Mesendoderm (in vitro differentiated cells): ENCODE measurements at regions not wholly inside any gene's neighbourhood (a gene's known extent, or its start where the extent isn't known, plus 50 kb on each side); places are given as distances from the start of the nearest gene placed in this dataset.

ENCODE experiments used
- DNase-seq: peaks from one replicate; pipeline ENCODE4 v3.0.0; 2013
- H2AK5ac ChIP-seq: 2 replicates; pipeline ENCODE4 v1.6.1; 2013; ENCODE audit warnings: low read length, inconsistent platforms
- H2BK120ac ChIP-seq: 2 replicates; pipeline ENCODE4 v1.6.1; 2013; ENCODE audit warnings: low read depth, mild to moderate bottlenecking, low read length, moderate library complexity, mixed read lengths
- H2BK15ac ChIP-seq: replicated peaks from 2 replicates; pipeline ENCODE4 v1.6.1; 2013; ENCODE audit warnings: low read depth, mild to moderate bottlenecking, moderate library complexity
- H2BK5ac ChIP-seq: 2 replicates; pipeline ENCODE4 v1.6.1; 2013; ENCODE audit warnings: low read length, inconsistent platforms
- H3K18ac ChIP-seq: 2 replicates; pipeline ENCODE4 v1.6.1; 2013; ENCODE audit warnings: mild to moderate bottlenecking, low read length, mixed read lengths
- H3K23ac ChIP-seq: one replicate; pipeline ENCODE4 v1.6.1; 2013; ENCODE audit warnings: low read length
- H3K27ac ChIP-seq: 2 replicates; pipeline ENCODE4 v1.5.1; 2013; ENCODE audit warnings: low read depth, mild to moderate bottlenecking, inconsistent platforms, low read length, moderate library complexity
- H3K27me3 ChIP-seq: 2 replicates; pipeline ENCODE4 v1.6.1; 2013; ENCODE audit warnings: low read length, control low read depth, mild to moderate bottlenecking, inconsistent platforms; ENCODE audit not compliant: insufficient read depth, poor library complexity
- H3K36me3 ChIP-seq: 2 replicates; pipeline ENCODE4 v1.6.1; 2013; ENCODE audit warnings: low read length, inconsistent platforms; ENCODE audit not compliant: control insufficient read depth, insufficient read depth
- H3K4ac ChIP-seq: one replicate; pipeline ENCODE4 v1.6.1; 2013; ENCODE audit warnings: low read depth, mild to moderate bottlenecking, low read length, moderate library complexity
- H3K4me1 ChIP-seq: 2 replicates; pipeline ENCODE4 v1.6.1; 2013; ENCODE audit warnings: low read depth, low read length, inconsistent platforms; ENCODE audit not compliant: control insufficient read depth
- H3K4me2 ChIP-seq: 2 replicates; pipeline ENCODE4 v1.6.1; 2013; ENCODE audit warnings: low read length
- H3K4me3 ChIP-seq: 2 replicates; pipeline ENCODE4 v1.5.1; 2013; ENCODE audit warnings: mild to moderate bottlenecking, low read length
- H3K56ac ChIP-seq: one replicate; pipeline ENCODE4 v1.6.1; 2013; ENCODE audit warnings: low read length
- H3K79me1 ChIP-seq: 2 replicates; pipeline ENCODE4 v1.6.1; 2013; ENCODE audit warnings: low read length, inconsistent platforms
- H3K79me2 ChIP-seq: 2 replicates; pipeline ENCODE4 v1.6.1; 2013; ENCODE audit warnings: mild to moderate bottlenecking, low read length; ENCODE audit not compliant: control insufficient read depth, insufficient read depth
- H3K9ac ChIP-seq: 2 replicates; pipeline ENCODE4 v1.6.1; 2013; ENCODE audit warnings: low read length, inconsistent platforms
- H4K5ac ChIP-seq: one replicate; pipeline ENCODE4 v1.6.1; 2013; ENCODE audit warnings: low read length
- H4K8ac ChIP-seq: one replicate; pipeline ENCODE4 v1.6.1; 2013; ENCODE audit warnings: low read depth, mild to moderate bottlenecking, control low read depth, low read length, moderate library complexity
- WGBS: extraction: QIAGEN DNeasy Blood & Tissue Kit; methylation state at CpG from one replicate; pipeline ENCODE4 v1.1.7; 2013; ENCODE audit warnings: low lambda C conversion rate, missing lambda C conversion rate; ENCODE audit not compliant: insufficient coverage; ENCODE audit errors: extremely low coverage; 5-methylcytosine and 5-hydroxymethylcytosine counted together

GRCh38 chr2:142722086-142722485, 155.4 kb upstream of the KYNU start:
- no peak overlapping the region for H4K5ac ChIP-seq

GRCh38 chr2:142721015-142721414, 156.4 kb upstream of the KYNU start:
- H3K56ac ChIP-seq: no peak overlapping the region
- no peak overlapping the region for H2BK5ac ChIP-seq
- no peak overlapping the region for H3K4me2 ChIP-seq
- H4K5ac ChIP-seq: no peak overlapping the region
- no peak overlapping the region for H2BK120ac ChIP-seq
- no peak overlapping the region for H2BK15ac ChIP-seq
- H3K27me3 ChIP-seq: no peaks in the 10 kb centered on the region
- H3K4ac ChIP-seq: no peak overlapping the region
- no peak overlapping the region for H3K9ac ChIP-seq
- no CpG with 5 or more reads among the region's 2 CpGs for WGBS
- no peak overlapping the region for H3K27ac ChIP-seq
- no peak overlapping the region for H3K18ac ChIP-seq
- no peak overlapping the region for H4K8ac ChIP-seq
- no peaks in the 10 kb centered on the region for H3K4me1 ChIP-seq
- H3K79me1 ChIP-seq: no peaks in the 10 kb centered on the region
- H3K23ac ChIP-seq: no peak overlapping the region
- no peak for DNase-seq
- H2AK5ac ChIP-seq: no peak overlapping the region
- no peaks in the 10 kb centered on the region for H3K79me2 ChIP-seq
- no peaks in the 10 kb centered on the region for H3K36me3 ChIP-seq
- no peak overlapping the region for H3K4me3 ChIP-seq

More at GRCh38 chr2:142722086-142722485, 155.4 kb upstream of the KYNU start:
- no peak for DNase-seq
- no peak overlapping the region for H3K56ac ChIP-seq
- H3K4me3 ChIP-seq: no peak overlapping the region
- no peak overlapping the region for H3K4me2 ChIP-seq
- H2AK5ac ChIP-seq: no peak overlapping the region
- no CpG with 5 or more reads among the region's 1 CpG for WGBS
- H2BK15ac ChIP-seq: no peak overlapping the region
- H3K36me3 ChIP-seq: no peaks in the 10 kb centered on the region
- no peak overlapping the region for H3K4ac ChIP-seq
- no peak overlapping the region for H2BK5ac ChIP-seq
- H3K79me2 ChIP-seq: no peaks in the 10 kb centered on the region
- no peak overlapping the region for H3K18ac ChIP-seq
- H3K9ac ChIP-seq: no peak overlapping the region
- no peaks in the 10 kb centered on the region for H3K79me1 ChIP-seq
- no peaks in the 10 kb centered on the region for H3K27me3 ChIP-seq
- no peak overlapping the region for H3K27ac ChIP-seq
- H2BK120ac ChIP-seq: no peak overlapping the region
- no peaks in the 10 kb centered on the region for H3K4me1 ChIP-seq
- no peak overlapping the region for H3K23ac ChIP-seq
- no peak overlapping the region for H4K8ac ChIP-seq

DNA sequence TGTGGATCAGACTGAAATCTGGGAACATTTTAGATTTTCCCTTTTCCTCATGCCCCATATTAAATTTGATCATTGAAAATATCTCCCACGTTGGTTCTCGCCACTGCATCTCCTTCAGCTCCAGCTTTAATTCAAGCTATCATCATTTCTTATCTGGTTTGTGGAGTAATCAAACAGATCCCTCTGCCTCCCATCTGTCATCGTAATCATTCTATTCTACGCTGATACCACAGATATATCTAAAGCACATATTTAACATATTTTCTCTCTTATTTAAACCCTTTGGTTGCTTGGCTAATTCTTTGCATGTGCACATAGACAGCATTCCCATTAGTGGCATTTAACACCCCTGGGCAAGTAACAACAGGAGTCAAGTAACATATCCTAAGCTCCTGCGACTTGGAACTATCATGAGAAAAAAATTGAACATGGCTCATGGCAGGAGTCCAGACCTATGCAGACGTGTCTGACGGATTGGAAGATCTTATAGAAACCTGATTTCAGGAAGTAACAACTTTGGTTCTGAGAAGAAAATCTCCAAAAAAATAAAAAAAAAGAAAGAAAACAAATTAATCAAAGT, 158.8 kb upstream of the KYNU start:
- no peak overlapping the region for H3K9ac ChIP-seq
- H3K36me3 ChIP-seq: no peaks in the 10 kb centered on the region
- DNase-seq: no peak
- H2BK15ac ChIP-seq: no peak overlapping the region
- H2AK5ac ChIP-seq: no peak overlapping the region
- no peak overlapping the region for H2BK120ac ChIP-seq
- H4K5ac ChIP-seq: no peak overlapping the region
- no peak overlapping the region for H2BK5ac ChIP-seq
- no peaks in the 10 kb centered on the region for H3K79me1 ChIP-seq
- no peak overlapping the region for H3K4me2 ChIP-seq
- H3K4me1 ChIP-seq: no peaks in the 10 kb centered on the region
- H3K23ac ChIP-seq: no peak overlapping the region
- WGBS: no CpG with 5 or more reads among the region's 7 CpGs
- no peak overlapping the region for H4K8ac ChIP-seq
- H3K4ac ChIP-seq: no peak overlapping the region
- H3K27ac ChIP-seq: no peak overlapping the region
- no peak overlapping the region for H3K18ac ChIP-seq
- H3K56ac ChIP-seq: no peak overlapping the region
- no peak overlapping the region for H3K4me3 ChIP-seq
- H3K79me2 ChIP-seq: no peaks in the 10 kb centered on the region
- no peaks in the 10 kb centered on the region for H3K27me3 ChIP-seq

DNA sequence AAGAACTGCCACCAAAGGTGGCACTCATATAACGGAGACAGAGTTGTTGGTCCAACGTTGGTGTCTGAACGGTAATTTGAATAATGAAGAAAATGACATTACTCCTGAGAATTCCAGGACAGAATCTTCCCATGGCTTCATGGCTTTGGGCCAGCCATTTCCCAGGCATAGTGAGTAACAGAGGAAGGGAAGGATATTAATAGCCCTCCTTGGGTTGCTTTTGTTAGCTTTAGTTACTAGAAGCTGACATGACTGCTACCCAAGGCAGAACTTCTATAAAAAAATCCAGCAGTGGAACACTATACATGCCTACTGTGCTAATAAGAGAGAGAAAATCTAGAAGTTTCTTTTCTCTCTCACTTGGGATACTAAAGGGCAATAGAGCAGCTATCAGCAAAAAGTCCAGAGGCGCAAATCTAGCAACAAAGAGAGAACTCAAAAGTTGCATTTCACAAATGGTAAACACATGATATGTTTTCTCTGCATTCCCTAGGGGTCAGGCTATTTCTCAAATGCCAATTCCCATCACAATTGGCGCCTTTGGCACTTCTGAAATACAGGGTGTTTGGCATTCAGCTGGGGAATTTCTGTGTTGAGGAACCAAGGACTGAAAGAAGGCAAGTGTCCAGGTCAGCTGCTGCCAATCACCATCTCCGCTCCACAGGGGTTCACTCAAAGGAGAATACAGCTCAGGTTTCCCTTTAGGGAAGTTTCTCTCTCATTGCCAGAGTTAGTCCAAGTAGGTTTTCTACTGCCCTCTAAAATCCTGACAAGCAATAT, 160.8 kb upstream of the KYNU start:
- Histone ChIP-seq H3K27ac (no peak overlapping the region), H3K23ac (no peak overlapping the region), H2BK120ac (no peak overlapping the region), H3K79me1 (no peaks in the 10 kb centered on the region), H3K27me3 (no peaks in the 10 kb centered on the region), H3K4me2 (no peak overlapping the region), H3K9ac (no peak overlapping the region), H3K79me2 (no peaks in the 10 kb centered on the region), H2BK15ac (no peak overlapping the region), H3K4ac (no peak overlapping the region), H4K8ac (no peak overlapping the region), H3K36me3 (no peaks in the 10 kb centered on the region), H2AK5ac (no peak overlapping the region), H4K5ac (no peak overlapping the region), H3K56ac (no peak overlapping the region), H3K4me1 (no peaks in the 10 kb centered on the region), H3K4me3 (no peak overlapping the region), H2BK5ac (no peak overlapping the region), H3K18ac (no peak overlapping the region)
- no CpG with 5 or more reads among the region's 6 CpGs for WGBS
- peak; percentile 39 for DNase-seq

DNA sequence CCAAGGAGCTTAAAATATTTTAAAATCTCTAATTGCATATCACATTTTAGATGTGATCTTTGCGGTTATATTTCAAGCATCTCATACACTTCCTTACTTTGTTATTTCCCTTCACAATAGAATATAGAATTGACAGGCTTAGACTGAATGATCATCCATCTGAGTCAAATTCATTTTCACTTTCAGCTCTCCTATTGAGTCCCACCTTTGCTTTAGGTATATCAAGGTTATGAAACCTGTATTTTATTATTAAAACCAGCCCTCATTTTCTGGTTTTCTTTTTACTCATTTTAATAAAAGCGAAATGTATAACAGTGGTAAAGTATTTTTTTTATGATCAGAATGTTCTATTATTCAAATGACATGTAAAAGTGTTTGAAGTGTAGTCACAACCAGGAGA, 162.9 kb upstream of the KYNU start:
- Histone ChIP-seq H2BK15ac (no peak overlapping the region), H3K9ac (no peak overlapping the region), H3K27ac (no peak overlapping the region), H3K56ac (no peak overlapping the region), H3K23ac (no peak overlapping the region), H2AK5ac (no peak overlapping the region), H3K4me3 (no peak overlapping the region), H3K4ac (no peak overlapping the region), H2BK120ac (no peak overlapping the region), H4K5ac (no peak overlapping the region), H3K18ac (no peak overlapping the region), H3K79me1 (no peaks in the 10 kb centered on the region), H3K27me3 (no peaks in the 10 kb centered on the region), H2BK5ac (no peak overlapping the region), H3K4me1 (no peaks in the 10 kb centered on the region), H3K4me2 (no peak overlapping the region), H4K8ac (no peak overlapping the region), H3K36me3 (no peaks in the 10 kb centered on the region), H3K79me2 (no peaks in the 10 kb centered on the region)
- WGBS: no CpG with 5 or more reads among the region's 2 CpGs
- no peak for DNase-seq
